HepG2 (cell line): ENCODE measurements at regions not wholly inside any gene's neighbourhood (a gene's known extent, or its start where the extent isn't known, plus 50 kb on each side); places are given as distances from the start of the nearest gene placed in this dataset.

Source experiments
- ATAC-seq: fragments of 200-7000 bp; cut with Tn5 transposase; 3 replicates; pipeline ENCODE4 v1.9.1; 2020; ENCODE audit warnings: mild to moderate bottlenecking, moderate library complexity
- BruUV-seq: library from RNA; stranded (reverse); fragments of 400-500 nt; replicated peaks from 2 replicates; lab custom pipeline; 2021; lab: Mats Ljungman, UMichigan
- CTCF ChIA-PET: fragments of 300-600 bp; formaldehyde crosslinking; extraction: SDS; loops from one replicate; lab custom pipeline; 2021; ENCODE audit warnings: low total read pairs, inconsistent platforms, low intra/inter-chr PET ratio; lab: Yijun Ruan, JAX
- POLR2A ChIA-PET: fragments of 350-600 bp; sonication (Branson Sonifier 250); formaldehyde crosslinking; loops from one replicate; lab custom pipeline; 2020; ENCODE audit warnings: antibody characterized with exemption, inconsistent platforms; lab: Yijun Ruan, JAX
- DNase-seq: peaks from one replicate; pipeline ENCODE4 v3.0.0-alpha.2; 2015; ENCODE audit warnings: low spot score
- FAIRE-seq: peaks from 3 replicates; lab custom pipeline; 2011; peaks lifted over from hg19 to GRCh38; lab: Jason Lieb, UNC
- H2AFZ ChIP-seq: one replicate; pipeline ENCODE4 v1.6.1; 2011; ENCODE audit warnings: low read length, inconsistent platforms
- H3K27ac ChIP-seq: fragments of 300-600 bp; 3 replicates; pipeline ENCODE4 v1.8.0; 2011; ENCODE audit warnings: mixed run types, mild to moderate bottlenecking, mixed read lengths, low read length, inconsistent platforms; ENCODE audit not compliant: insufficient read depth; ENCODE audit errors: extremely low read length
- H3K27me3 ChIP-seq, 2 experiments: fragments of 200-600 bp in 1 of 2; 2 replicates in 1 of 2; 3 replicates in 1 of 2; pipeline versions ENCODE4 v1.6.0 to v1.8.0; 2011; ENCODE audit warnings: low read length in 2 of 2, mild to moderate bottlenecking in 2 of 2, moderate library complexity in 2 of 2, inconsistent platforms in 1 of 2; ENCODE audit not compliant: insufficient read depth in 2 of 2, control insufficient read depth in 1 of 2
- H3K36me3 ChIP-seq, 2 experiments: fragments of 200-600 bp in 1 of 2; replicated peaks in 1 of 2; 2 replicates in 1 of 2; 3 replicates in 1 of 2; pipeline versions ENCODE4 v1.5.1 to v1.8.0; 2011; ENCODE audit warnings: low read length in 2 of 2, inconsistent platforms in 1 of 2; ENCODE audit not compliant: insufficient read depth in 2 of 2, control insufficient read depth in 1 of 2
- H3K4me1 ChIP-seq: 2 replicates; pipeline ENCODE4 v1.5.1; 2012; ENCODE audit warnings: low read length, inconsistent platforms; ENCODE audit not compliant: insufficient read depth
- H3K4me2 ChIP-seq: 2 replicates; pipeline ENCODE4 v1.6.0; 2011; ENCODE audit warnings: low read depth, low read length, inconsistent platforms
- H3K4me3 ChIP-seq, 3 experiments: fragments of 200-600 bp in 1 of 3; sonication (generic), shearing (Covaris generic) in 1 of 3; replicated peaks in 1 of 3; 2 replicates each; pipeline ENCODE4 v1.5.1; 2011 to 2016; ENCODE audit warnings: low read length in 3 of 3, inconsistent platforms in 2 of 3, low read depth in 2 of 3, mild to moderate bottlenecking in 2 of 3, control low read depth in 1 of 3, mixed read lengths in 1 of 3; ENCODE audit not compliant: insufficient read depth in 1 of 3
- H3K79me2 ChIP-seq: one replicate; pipeline ENCODE4 v1.6.1; 2011; ENCODE audit warnings: low read length, inconsistent platforms; ENCODE audit not compliant: insufficient read depth
- H3K9ac ChIP-seq: 2 replicates; pipeline ENCODE4 v1.6.0; 2011; ENCODE audit warnings: mild to moderate bottlenecking, low read depth, low read length, inconsistent platforms; ENCODE audit not compliant: insufficient read depth
- H3K9me3 ChIP-seq: 2 replicates; pipeline ENCODE4 v1.5.1; 2012; ENCODE audit warnings: mild to moderate bottlenecking, low read length
- H4K20me1 ChIP-seq: 2 replicates; pipeline ENCODE4 v1.6.0; 2011; ENCODE audit warnings: inconsistent platforms, mild to moderate bottlenecking, low read length, moderate library complexity; ENCODE audit not compliant: insufficient read depth
- ATF7-NPFF ChIP-seq: sonication (generic); formaldehyde crosslinking; IDR thresholded peaks from 2 replicates; pipeline ENCODE4 v1.8.1; 2023; ENCODE audit warnings: mild to moderate bottlenecking, low read depth, missing genetic modification reagents, moderate library complexity
- BCL6 ChIP-seq: IDR thresholded peaks from 2 replicates; pipeline ENCODE4 v1.6.1; 2016; ENCODE audit warnings: missing genetic modification reagents, missing compliant biosample characterization
- CEBPG ChIP-seq: IDR thresholded peaks from 2 replicates; pipeline ENCODE4 v1.6.1; 2016
- HIVEP1 ChIP-seq: sonication (generic); formaldehyde crosslinking; IDR thresholded peaks from 2 replicates; pipeline ENCODE4 v1.4.0; 2020; ENCODE audit warnings: mild to moderate bottlenecking, missing genetic modification reagents
- KLF13 ChIP-seq: sonication (generic); formaldehyde crosslinking; IDR thresholded peaks from 2 replicates; pipeline ENCODE4 v1.4.0; 2020; ENCODE audit warnings: mild to moderate bottlenecking, missing genetic modification reagents
- MBD4 ChIP-seq: IDR thresholded peaks from 2 replicates; pipeline ENCODE4 v1.6.1; 2012; ENCODE audit warnings: low read length, inconsistent platforms, borderline replicate concordance
- NFKBIZ ChIP-seq: IDR thresholded peaks from 2 replicates; pipeline ENCODE4 v1.6.1; 2018; ENCODE audit warnings: missing genetic modification reagents, missing compliant biosample characterization
- RARG ChIP-seq: sonication (generic); formaldehyde crosslinking; IDR thresholded peaks from 2 replicates; pipeline ENCODE4 v1.4.0; 2020; ENCODE audit warnings: low read depth, mild to moderate bottlenecking, missing genetic modification reagents
- TMF1 ChIP-seq: sonication (generic); formaldehyde crosslinking; IDR thresholded peaks from 2 replicates; pipeline ENCODE4 v1.8.1; 2022; ENCODE audit warnings: low read depth, missing genetic modification reagents
- TOPORS ChIP-seq: sonication (generic); formaldehyde crosslinking; IDR thresholded peaks from 2 replicates; pipeline ENCODE4 v1.8.0; 2023; ENCODE audit warnings: mild to moderate bottlenecking, missing genetic modification reagents
- ZBTB3 ChIP-seq: sonication (generic); formaldehyde crosslinking; IDR thresholded peaks from 2 replicates; pipeline ENCODE4 v1.4.0; 2020; ENCODE audit warnings: low read depth, mild to moderate bottlenecking, moderate library complexity, missing genetic modification reagents, borderline replicate concordance
- ZBTB42 ChIP-seq: sonication (generic); formaldehyde crosslinking; IDR thresholded peaks from 2 replicates; pipeline ENCODE4 v1.5.0; 2020; ENCODE audit warnings: mild to moderate bottlenecking, missing genetic modification reagents
- ZNF430 ChIP-seq: sonication (generic); formaldehyde crosslinking; IDR thresholded peaks from 2 replicates; pipeline ENCODE4 v1.9.0; 2021; ENCODE audit warnings: mild to moderate bottlenecking, missing genetic modification reagents
- ZNF530 ChIP-seq: sonication (generic); formaldehyde crosslinking; IDR thresholded peaks from 2 replicates; pipeline ENCODE4 v1.5.0; 2020; ENCODE audit warnings: low read depth, mild to moderate bottlenecking, missing genetic modification reagents
- WGBS: methylation state at CpG from one replicate; pipeline ENCODE4 v1.1.6; 2017; ENCODE audit warnings: low lambda C conversion rate; 5-methylcytosine and 5-hydroxymethylcytosine counted together
- in situ Hi-C: cut with HindIII; loops from 2 replicates; pipeline ENCODE4 v1.10.0; 2017; ENCODE audit warnings: low pct_unique_long_range_greater_than_20kb; ENCODE audit not compliant: extremely low pct_ligation_motif_present
- intact Hi-C: fragments of 100-400 bp; cut with micrococcal nuclease; formaldehyde crosslinking; loops from one replicate; pipeline ENCODE4 v1.10.0; 2022; ENCODE audit not compliant: unreplicated experiment
- TF ChIP-seq, protein P1 (sequence below): IDR thresholded peaks from 2 replicates; pipeline ENCODE4 v1.6.1; 2016; ENCODE audit warnings: low read depth, borderline replicate concordance
- TF ChIP-seq, protein P2 (sequence below): sonication (generic); formaldehyde crosslinking; IDR thresholded peaks from 2 replicates; pipeline ENCODE4 v1.8.0; 2022; ENCODE audit warnings: mild to moderate bottlenecking, missing genetic modification reagents, moderate library complexity

DNA sequence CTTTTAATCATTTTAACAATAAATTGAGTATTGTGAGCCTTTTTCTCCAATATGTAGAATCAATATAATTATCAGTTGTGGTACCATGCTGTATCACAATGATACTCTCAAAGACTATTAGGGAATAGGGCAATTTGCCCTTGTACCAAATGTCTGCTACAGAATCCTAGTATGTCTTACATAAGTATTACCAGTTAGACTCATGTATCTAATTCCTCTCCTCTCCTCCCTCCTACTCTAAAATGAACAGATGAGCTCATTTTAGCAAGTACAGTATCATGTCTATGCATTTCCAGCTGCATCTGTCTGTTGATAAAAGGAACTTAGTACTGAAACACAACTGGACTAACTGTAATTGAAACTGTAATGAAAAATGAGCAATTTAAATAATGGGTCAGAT lies 124.3 kb upstream of the ATP11B start:
- Histone ChIP-seq H4K20me1 (no peaks in the 10 kb centered on the region), H3K9ac (no peak overlapping the region), H3K9me3 (no peaks in the 10 kb centered on the region), H3K4me2 (no peak overlapping the region), H3K79me2 (no peaks in the 10 kb centered on the region), H2AFZ (no peak overlapping the region), H3K36me3 (no peaks in the 10 kb centered on the region), H3K4me1 (no peaks in the 10 kb centered on the region), H3K4me3 (no peak overlapping the region), H3K27me3 (peaks cover 0 to 3% of the 10 kb centered on the region in 2 experiments; a peak in 1 of 5 replicates), H3K27ac (no peak overlapping the region)
- ATAC-seq, result no peak
- DNase-seq, result no peak
- in situ Hi-C loops, result no loop called here
- intact Hi-C loops, result no loop called here
- no peak for TF ChIP-seq KLF13
- TF ChIP-seq TMF1, result no peak
- no peak for TF ChIP-seq NFKBIZ (CRISPR knock-in tag)
- TF ChIP-seq ZNF430 (CRISPR knock-in tag), result no peak
- TF ChIP-seq, protein P1, sequence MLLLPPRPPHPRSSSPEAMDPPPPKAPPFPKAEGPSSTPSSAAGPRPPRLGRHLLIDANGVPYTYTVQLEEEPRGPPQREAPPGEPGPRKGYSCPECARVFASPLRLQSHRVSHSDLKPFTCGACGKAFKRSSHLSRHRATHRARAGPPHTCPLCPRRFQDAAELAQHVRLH (CRISPR knock-in tag), result no peak
- TF ChIP-seq ZBTB42 (CRISPR knock-in tag), result no peak
- BruUV-seq, result no TSS peak
- no peak for FAIRE-seq
- POLR2A ChIA-PET, result no interaction called here
- CTCF ChIA-PET, result no interaction called here

DNA sequence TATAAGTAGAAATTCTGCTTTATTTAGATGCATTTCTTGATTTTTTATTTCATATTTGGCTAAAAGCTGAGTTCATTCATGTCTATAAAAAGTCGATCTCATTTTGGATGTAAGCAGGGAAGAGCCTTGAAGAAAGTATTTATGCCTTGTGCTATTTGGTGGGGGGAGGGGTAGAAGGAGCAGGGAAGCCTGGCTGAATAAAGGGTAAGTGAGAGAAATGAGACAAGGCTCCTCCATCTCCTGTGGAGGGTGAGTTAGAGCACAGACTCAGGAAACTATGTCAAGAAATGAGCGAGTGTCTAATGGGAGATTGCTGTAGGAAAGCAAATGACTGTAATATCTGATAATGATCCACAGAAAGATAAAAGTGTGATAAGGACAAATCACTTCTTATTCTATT lies 121.8 kb upstream of the ATP11B start:
- WGBS, result 0% methylated on average over 2 of the region's 2 CpGs
- Histone ChIP-seq H3K36me3 (no peaks in the 10 kb centered on the region), H4K20me1 (no peaks in the 10 kb centered on the region), H3K27me3 (peaks cover 0 to 15% of the 10 kb centered on the region in 2 experiments; a peak in 2 of 5 replicates), H3K4me2 (no peak overlapping the region), H3K9me3 (no peaks in the 10 kb centered on the region), H3K27ac (no peak overlapping the region), H2AFZ (no peak overlapping the region), H3K79me2 (no peaks in the 10 kb centered on the region), H3K9ac (no peak overlapping the region), H3K4me1 (no peaks in the 10 kb centered on the region), H3K4me3 (no peak overlapping the region)
- TF ChIP-seq TOPORS (CRISPR knock-in tag) (no peak), BCL6 (CRISPR knock-in tag) (no peak), ZNF530 (CRISPR knock-in tag) (no peak), CEBPG (CRISPR knock-in tag) (no peak), ATF7-NPFF (no peak), HIVEP1 (CRISPR knock-in tag) (no peak), MBD4 (no peak), RARG (CRISPR knock-in tag) (no peak), ZBTB3 (no peak)
- TF ChIP-seq, protein P2, sequence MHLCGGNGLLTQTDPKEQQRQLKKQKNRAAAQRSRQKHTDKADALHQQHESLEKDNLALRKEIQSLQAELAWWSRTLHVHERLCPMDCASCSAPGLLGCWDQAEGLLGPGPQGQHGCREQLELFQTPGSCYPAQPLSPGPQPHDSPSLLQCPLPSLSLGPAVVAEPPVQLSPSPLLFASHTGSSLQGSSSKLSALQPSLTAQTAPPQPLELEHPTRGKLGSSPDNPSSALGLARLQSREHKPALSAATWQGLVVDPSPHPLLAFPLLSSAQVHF (CRISPR knock-in tag), result no peak
- no peak for FAIRE-seq
- no peak for ATAC-seq
- ChIA-PET CTCF (no interaction called here), POLR2A (no interaction called here)
- in situ Hi-C loops (no loop called here), intact Hi-C loops (no loop called here)
- DNase-seq, result no peak
- BruUV-seq, result no TSS peak
